A673 (cell line): ENCODE measurements at regions not wholly inside any gene's neighbourhood (a gene's known extent, or its start where the extent isn't known, plus 50 kb on each side); places are given as distances from the start of the nearest gene placed in this dataset.

Source experiments
- BruUV-seq: library from RNA; stranded (reverse); fragments of 400-500 nt; replicated peaks from 2 replicates; lab custom pipeline; 2021; lab: Mats Ljungman, UMichigan
- CTCF ChIA-PET: fragments of 300-600 bp; sonication (Branson Sonifier 250); formaldehyde crosslinking; loops from one replicate; lab custom pipeline; 2022; ENCODE audit warnings: antibody characterized with exemption; lab: Charles Lee
- POLR2A ChIA-PET: fragments of 300-600 bp; sonication (Branson Sonifier 250); formaldehyde crosslinking; loops from one replicate; lab custom pipeline; 2022; ENCODE audit warnings: antibody characterized with exemption; ENCODE audit not compliant: low non-redundant PET; lab: Charles Lee
- DNase-seq: peaks from one replicate; pipeline ENCODE4 v3.0.0-alpha.2; 2015; ENCODE audit warnings: low spot score
- H3K27ac ChIP-seq: fragments of 200-600 bp; sonication (generic); 2 replicates; pipeline ENCODE4 v1.5.1; 2016; ENCODE audit warnings: mixed run types, low read depth, mild to moderate bottlenecking, mixed read lengths, antibody characterized with exemption, low read length; ENCODE audit not compliant: poor library complexity, severe bottlenecking
- H3K27me3 ChIP-seq: fragments of 200-600 bp; sonication (generic); replicated peaks from 2 replicates; pipeline ENCODE4 v1.6.1; 2017; ENCODE audit warnings: mixed run types, low read depth, mild to moderate bottlenecking, mixed read lengths, antibody characterized with exemption, low read length; ENCODE audit not compliant: insufficient read depth, poor library complexity
- H3K36me3 ChIP-seq: fragments of 200-600 bp; sonication (generic); 2 replicates; pipeline ENCODE4 v1.6.1; 2016; ENCODE audit warnings: mixed run types, mild to moderate bottlenecking, mixed read lengths, antibody characterized with exemption, low read length; ENCODE audit not compliant: insufficient read depth, poor library complexity, severe bottlenecking
- H3K4me1 ChIP-seq: fragments of 200-600 bp; sonication (generic); 2 replicates; pipeline ENCODE4 v1.6.1; 2017; ENCODE audit warnings: mixed run types, mild to moderate bottlenecking, mixed read lengths, antibody characterized with exemption, low read length; ENCODE audit not compliant: insufficient read depth, poor library complexity, severe bottlenecking
- H3K4me3 ChIP-seq: fragments of 200-600 bp; sonication (generic); 2 replicates; pipeline ENCODE4 v1.5.1; 2016; ENCODE audit warnings: low read depth, mixed run types, mild to moderate bottlenecking, mixed read lengths, low read length; ENCODE audit not compliant: poor library complexity, severe bottlenecking
- H3K9me3 ChIP-seq: fragments of 200-600 bp; sonication (generic); 2 replicates; pipeline ENCODE4 v1.6.1; 2016; ENCODE audit warnings: mixed run types, low read depth, mild to moderate bottlenecking, mixed read lengths, antibody characterized with exemption, low read length; ENCODE audit not compliant: poor library complexity, severe bottlenecking
- CTCF ChIP-seq: fragments of 300-800, 200-600 bp; sonication (generic); conservative IDR thresholded peaks from 2 replicates; pipeline ENCODE4 v1.5.1; 2017; ENCODE audit warnings: low read depth, mild to moderate bottlenecking, antibody characterized with exemption, low read length, moderate library complexity, mixed read lengths
- EZH2 ChIP-seq: fragments of 200-600 bp; sonication (generic); IDR thresholded peaks from 2 replicates; pipeline ENCODE4 v1.6.1; 2017; ENCODE audit warnings: borderline replicate concordance, low read depth, mild to moderate bottlenecking, mixed read lengths, antibody characterized with exemption, low read length; ENCODE audit not compliant: poor library complexity, severe bottlenecking
- intact Hi-C: fragments of 100-400 bp; cut with micrococcal nuclease; formaldehyde crosslinking; loops from one replicate; pipeline ENCODE4 v1.10.0; 2022; ENCODE audit not compliant: unreplicated experiment

- no TSS peak for BruUV-seq
- Histone ChIP-seq H3K27ac (no peak overlapping the region), H3K4me1 (no peaks in the 10 kb centered on the region), H3K36me3 (no peaks in the 10 kb centered on the region), H3K4me3 (no peak overlapping the region), H3K9me3 (no peaks in the 10 kb centered on the region), H3K27me3 (peaks cover 7% of the 10 kb centered on the region)
- intact Hi-C loops: no loop called here
- DNase-seq: no peak
- ChIA-PET CTCF (interaction anchor here (0.6 kb wide), 1 partner anchor 64 kb away, joined by 13 read pairs; no protein-coding TSS in a partner anchor), POLR2A (no interaction called here)
- no peak for TF ChIP-seq EZH2
- no peak for TF ChIP-seq CTCF
Observed at GRCh38 chr9:117490199-117490598, 75.3 kb upstream of the ASTN2 start.

GRCh38 chr9:117488659-117489058 is 73.8 kb upstream of the ASTN2 start:
- no peak overlapping the region for H3K27ac ChIP-seq
- DNase-seq: no peak
- TF ChIP-seq CTCF (no peak), EZH2 (no peak)
- no peaks in the 10 kb centered on the region for H3K4me1 ChIP-seq
- CTCF ChIA-PET: no interaction called here
- peaks cover 7% of the 10 kb centered on the region for H3K27me3 ChIP-seq
- H3K9me3 ChIP-seq: no peaks in the 10 kb centered on the region
- no peak overlapping the region for H3K4me3 ChIP-seq
- no peaks in the 10 kb centered on the region for H3K36me3 ChIP-seq
- POLR2A ChIA-PET: no interaction called here
- intact Hi-C loops: no loop called here
- no TSS peak for BruUV-seq

GRCh38 chr9:117487555-117488175 is 72.8 kb upstream of the ASTN2 start:
- Histone ChIP-seq H3K9me3 (no peaks in the 10 kb centered on the region), H3K4me3 (no peak overlapping the region), H3K4me1 (no peaks in the 10 kb centered on the region), H3K27me3 (peaks cover 7% of the 10 kb centered on the region), H3K36me3 (no peaks in the 10 kb centered on the region), H3K27ac (no peak overlapping the region)
- no TSS peak for BruUV-seq
- no peak for TF ChIP-seq EZH2
- peak; percentile 97 for TF ChIP-seq CTCF
- ChIA-PET POLR2A (no interaction called here), CTCF (interaction anchor here (0.5 to 1.0 kb wide), 4 partner anchors 11 to 350 kb away, joined by 3 to 6 read pairs (median 3); no protein-coding TSS in a partner anchor)
- peak; percentile 84 for DNase-seq
- intact Hi-C loops: loop anchor here (2.0 kb wide), 1 partner anchor 69 kb away; no protein-coding TSS in a partner anchor
